ENCODE measurements at regions not wholly inside any gene's neighbourhood (a gene's known extent, or its start where the extent isn't known, plus 50 kb on each side); places are given as distances from the start of the nearest gene placed in this dataset.
A peak's percentile ranks its signal among the peaks of the same experiment; 100 is the strongest.

DNA sequence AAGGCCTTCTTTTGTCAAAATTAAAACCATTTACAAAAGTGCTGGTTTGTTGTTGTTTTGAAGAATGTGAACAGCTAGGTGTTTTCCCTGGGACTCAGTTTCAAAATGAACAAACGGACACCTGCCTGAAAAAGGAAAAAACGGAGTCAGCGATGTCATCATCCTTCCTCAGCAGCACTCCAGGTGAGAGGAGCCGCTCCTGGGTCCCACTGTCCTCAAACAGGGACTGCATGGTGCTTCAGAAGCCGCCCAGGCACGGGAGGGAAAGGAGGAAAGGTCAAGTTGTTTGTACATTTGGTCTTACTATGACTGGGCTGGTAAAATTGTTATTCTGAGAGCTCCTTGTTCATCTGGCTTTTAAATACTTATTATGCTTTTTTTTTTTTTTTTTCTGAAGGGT, 69.0 kb upstream of the ZSWIM6 start:
- no peak for DNase-seq

DNA sequence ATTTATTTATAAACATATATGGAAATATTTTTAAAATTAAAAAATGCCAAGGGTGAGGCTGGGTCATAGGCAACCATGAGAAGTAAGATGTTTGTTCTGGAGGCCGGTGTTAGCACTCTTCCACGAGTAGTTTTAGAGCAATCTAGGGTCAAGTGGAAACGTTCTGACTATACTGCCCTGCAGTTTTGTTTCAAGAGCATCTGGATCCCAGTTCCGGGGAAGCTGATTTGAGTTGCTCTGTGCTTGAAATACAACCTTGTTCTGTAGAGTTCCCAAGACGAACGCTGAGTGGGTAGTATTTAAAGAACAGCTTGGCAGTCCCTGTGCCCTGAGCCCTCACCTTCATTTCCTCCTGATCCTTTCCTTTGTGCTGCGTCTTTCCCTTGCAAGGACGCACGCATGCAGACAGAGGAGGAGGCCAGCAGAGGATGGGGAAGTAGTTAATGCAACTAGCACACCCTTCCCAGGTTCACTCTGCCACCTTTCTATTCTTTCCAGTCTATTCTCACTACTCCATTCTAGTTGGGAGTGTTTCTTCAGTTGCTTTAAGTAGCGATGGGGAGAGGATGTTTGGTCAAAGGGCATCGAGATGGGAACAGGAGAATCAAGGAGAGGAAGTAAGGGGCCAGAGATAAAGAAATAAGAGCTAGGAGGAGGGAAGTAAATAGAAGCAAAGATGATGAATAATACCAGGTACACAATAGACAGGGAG, 68.3 kb upstream of the ZSWIM6 start:
- no peak for DNase-seq

DNA sequence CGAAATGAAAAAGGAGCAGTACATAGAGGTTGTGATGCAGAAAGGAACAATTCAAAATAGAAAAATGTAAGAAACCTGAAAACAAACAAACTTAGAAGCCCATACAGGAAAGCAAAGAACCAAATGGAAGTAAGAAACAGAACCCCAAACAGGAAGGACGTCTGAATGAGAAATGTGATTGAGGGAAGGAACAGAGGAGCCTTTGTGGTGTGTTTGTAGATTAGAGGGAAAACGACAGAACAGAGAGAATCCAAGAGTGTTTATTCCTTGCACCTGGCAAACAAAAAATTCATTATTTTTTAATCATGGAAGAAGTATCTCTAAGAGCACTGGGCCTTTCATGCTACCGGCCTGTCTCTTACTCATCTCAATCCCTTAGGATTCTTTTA, 67.8 kb upstream of the ZSWIM6 start:
- DNase-seq = no peak

DNA sequence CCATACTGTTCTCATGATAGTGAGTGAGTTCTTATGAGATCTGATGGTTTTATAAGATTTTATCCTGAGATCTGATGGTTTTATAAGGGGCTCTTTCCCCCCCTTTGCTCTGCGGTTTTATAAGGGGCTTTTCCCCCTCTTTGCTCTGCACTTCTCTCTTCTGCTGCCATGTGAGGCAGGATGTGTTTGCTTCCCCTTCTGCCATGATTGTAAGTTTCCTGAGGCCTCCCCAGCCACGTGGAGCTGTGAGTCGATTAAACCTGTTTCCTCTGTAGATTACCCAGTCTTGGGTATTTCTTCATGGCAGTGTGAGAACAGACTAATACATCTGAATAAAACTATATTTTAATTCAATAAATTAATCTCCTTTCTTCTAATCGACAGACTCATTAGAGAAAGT, 64.9 kb upstream of the ZSWIM6 start:
- DNase-seq = no peak

DNA sequence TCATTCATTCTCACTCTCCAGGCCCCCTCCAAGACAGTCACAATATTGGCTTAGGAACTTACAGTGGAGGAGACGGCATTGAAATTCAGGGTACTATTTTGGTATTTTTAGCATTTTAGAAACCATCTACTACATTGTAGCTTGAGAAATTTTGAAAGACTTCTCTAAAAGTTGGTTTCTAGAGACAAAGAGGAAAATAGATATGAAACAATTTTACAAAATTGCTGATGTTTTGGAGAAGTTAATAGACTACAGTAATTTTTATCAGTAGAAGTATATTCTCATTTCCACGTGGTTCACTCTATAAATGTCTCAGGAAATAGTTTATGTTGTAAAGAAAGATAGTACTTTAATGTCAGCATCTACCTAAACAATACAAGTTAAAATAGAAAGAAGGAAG, 63.2 kb upstream of the ZSWIM6 start:
- DNase-seq = no peak

GRCh38 chr5:61270510-61271165, 61.4 kb upstream of the ZSWIM6 start:
- no peak for DNase-seq

- DNase-seq = no peak
Measured at GRCh38 chr5:61272688-61273087, 59.4 kb upstream of the ZSWIM6 start.

GRCh38 chr5:61273279-61273975, 58.6 kb upstream of the ZSWIM6 start:
- DNase-seq = no peak

DNA sequence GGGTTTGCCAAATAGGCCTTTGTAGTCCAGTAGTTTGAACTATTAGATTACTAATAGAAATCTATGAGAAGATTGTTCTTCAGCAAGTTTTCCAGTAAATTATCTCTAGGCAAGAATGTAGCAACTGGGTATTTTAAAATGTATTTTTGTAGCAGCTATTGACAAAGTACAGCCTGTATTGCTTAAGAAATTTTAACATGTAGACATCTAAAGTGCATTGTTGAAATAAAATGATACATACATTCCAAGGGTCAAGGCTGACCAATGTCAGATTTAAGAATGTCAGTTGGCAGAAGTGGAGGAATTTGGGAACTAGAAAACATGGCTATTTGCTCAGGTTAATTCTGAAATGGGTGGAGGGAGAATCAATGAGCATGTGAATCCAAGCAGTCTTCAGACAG, 57.5 kb upstream of the ZSWIM6 start:
- DNase-seq = no peak

- peak in 27 of 58 donors; percentile 7 to 56 (median 28) for DNase-seq
Measured at GRCh38 chr5:61275841-61276240, 56.2 kb upstream of the ZSWIM6 start.

- peak in 2 of 58 donors; percentile 13 to 21 for DNase-seq
Measured at GRCh38 chr5:61277190-61277589, 54.9 kb upstream of the ZSWIM6 start.

DNA sequence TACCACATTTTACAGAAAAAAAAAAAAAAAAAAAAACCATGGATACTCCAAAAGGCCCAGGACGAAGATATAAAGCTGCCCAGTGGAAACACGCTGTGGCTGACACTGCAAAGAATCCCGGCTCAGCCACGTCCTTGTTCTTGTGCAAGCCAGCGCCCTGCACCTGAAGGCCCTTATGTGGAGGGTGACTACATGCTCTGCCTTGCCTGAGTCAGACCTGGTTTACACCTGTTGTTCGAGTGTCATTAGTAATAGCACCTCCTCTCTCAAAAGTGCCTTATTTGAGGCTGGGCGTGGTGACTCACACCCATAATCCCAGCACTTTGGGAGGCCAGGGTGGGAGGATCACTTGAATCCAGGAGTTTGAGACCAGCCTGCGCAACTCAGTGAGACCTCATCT, 54.3 kb upstream of the ZSWIM6 start:
- DNase-seq = no peak

- DNase-seq = no peak
Measured at GRCh38 chr5:61279725-61280124, 52.3 kb upstream of the ZSWIM6 start.

GRCh38 chr5:61280205-61280604, 51.9 kb upstream of the ZSWIM6 start:
- no peak for DNase-seq

DNA sequence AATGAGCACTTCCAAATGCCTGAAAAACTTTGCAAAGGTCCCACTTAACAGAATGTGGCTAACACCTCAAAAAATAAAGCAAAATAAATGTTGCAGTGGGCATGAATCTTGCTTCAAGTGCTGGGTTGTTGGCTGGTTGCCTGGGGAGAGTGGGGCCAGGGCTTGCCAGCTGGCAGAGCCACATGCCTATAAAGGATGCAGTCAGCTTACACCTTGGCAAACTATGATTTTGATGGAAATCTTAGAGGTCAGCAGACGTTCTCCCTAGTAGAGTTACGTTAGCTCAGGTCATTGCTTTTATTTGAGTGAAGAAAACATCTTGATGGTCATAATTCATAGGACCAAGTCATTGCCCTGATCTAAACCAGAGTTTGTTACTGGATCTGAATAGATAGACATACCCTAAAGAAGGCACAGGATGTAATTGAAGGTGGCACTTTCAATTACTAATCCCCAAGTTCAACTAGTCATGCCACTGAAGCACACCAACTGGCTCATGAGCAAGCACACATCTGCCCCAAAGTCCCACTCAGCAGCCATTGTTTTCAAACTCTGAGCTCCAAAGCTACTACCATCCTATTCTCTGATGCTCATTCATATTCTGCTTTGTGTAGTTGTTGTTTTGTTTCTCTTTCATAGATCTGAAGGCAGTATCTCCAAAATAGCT, 51.2 kb upstream of the ZSWIM6 start:
- peak in 9 of 58 donors; percentile 9 to 37 (median 20) for DNase-seq

- DNase-seq = no peak
Measured at GRCh38 chr5:61281686-61282085, 50.4 kb upstream of the ZSWIM6 start.

Measured in anterior cingulate cortex (tissue), 58 donors.